Keratinocyte (primary cell): ENCODE measurements at regions not wholly inside any gene's neighbourhood (a gene's known extent, or its start where the extent isn't known, plus 50 kb on each side); places are given as distances from the start of the nearest gene placed in this dataset.

ENCODE experiments used
- CTCF ChIP-seq, 3 experiments: IDR thresholded peaks in 1 of 3; conservative IDR thresholded peaks in 1 of 3; optimal IDR thresholded peaks in 1 of 3; 2 replicates in 2 of 3; 3 replicates in 1 of 3; pipeline versions ENCODE3 to v1.5.1; 2011; ENCODE audit warnings: low read length in 3 of 3, mild to moderate bottlenecking in 3 of 3, moderate library complexity in 2 of 3, control low read depth in 1 of 3, inconsistent platforms in 1 of 3; ENCODE audit not compliant: insufficient read depth in 2 of 3; ENCODE audit errors: extremely low read depth in 1 of 3
- EZH2 ChIP-seq: IDR thresholded peaks from one replicate; pipeline ENCODE4 v1.6.1; 2012; ENCODE audit warnings: inconsistent platforms, mild to moderate bottlenecking, low read length, moderate library complexity

- no peak for TF ChIP-seq CTCF (optimal IDR thresholded peaks at IDR 0.05 in 1 of 3, IDR thresholded peaks at IDR 0.05 in 1 of 3, conservative IDR thresholded peaks at IDR 0.05 in 1 of 3; ENCODE audit: extremely low read depth in 1 of 3, insufficient read depth in 2 of 3, low read length in 3 of 3)
- TF ChIP-seq EZH2 = no peak
Observed at GRCh38 chr1:147466543-147466942, 74.8 kb upstream of the BCL9 start.
